IMR-90 (cell line): ENCODE measurements at regions not wholly inside any gene's neighbourhood (a gene's known extent, or its start where the extent isn't known, plus 50 kb on each side); places are given as distances from the start of the nearest gene placed in this dataset.

Source experiments
- BHLHE40 ChIP-seq: fragments of 150-350 bp; IDR thresholded peaks from 2 replicates; pipeline ENCODE4 v1.6.1; 2016; ENCODE audit warnings: mild to moderate bottlenecking, low read depth, low read length
- CEBPB ChIP-seq: IDR thresholded peaks from 2 replicates; pipeline ENCODE4 v1.6.1; 2012; ENCODE audit warnings: low read depth, low read length, improper control_type of control experiment
- CHD1 ChIP-seq: IDR thresholded peaks from 2 replicates; pipeline ENCODE4 v1.6.1; 2012; ENCODE audit warnings: low read depth, low read length, improper control_type of control experiment
- CTCF ChIP-seq: conservative IDR thresholded peaks from 2 replicates; pipeline ENCODE4 v1.5.1; 2012; ENCODE audit warnings: mild to moderate bottlenecking, low read depth, low read length, improper control_type of control experiment
- ELK1 ChIP-seq: fragments of 150-350 bp; IDR thresholded peaks from 2 replicates; pipeline ENCODE4 v1.6.1; 2016; ENCODE audit warnings: low read depth, mild to moderate bottlenecking, low read length, moderate library complexity, borderline replicate concordance
- FOS ChIP-seq: fragments of 150-350 bp; IDR thresholded peaks from 2 replicates; pipeline ENCODE4 v1.6.1; 2016; ENCODE audit warnings: low read depth, low read length
- MAFK ChIP-seq: IDR thresholded peaks from 2 replicates; pipeline ENCODE4 v1.6.1; 2012; ENCODE audit warnings: low read depth, low read length, improper control_type of control experiment
- MXI1 ChIP-seq: IDR thresholded peaks from 2 replicates; pipeline ENCODE4 v1.6.1; 2012; ENCODE audit warnings: low read depth, mild to moderate bottlenecking, low read length, moderate library complexity, borderline replicate concordance
- POLR2A ChIP-seq: IDR thresholded peaks from 2 replicates; pipeline ENCODE4 v1.6.1; 2012; ENCODE audit warnings: mild to moderate bottlenecking, low read depth, low read length
- RAD21 ChIP-seq: IDR thresholded peaks from 2 replicates; pipeline ENCODE4 v1.6.1; 2012; ENCODE audit warnings: low read length, improper control_type of control experiment
- RCOR1 ChIP-seq: IDR thresholded peaks from 2 replicates; pipeline ENCODE4 v1.6.1; 2012; ENCODE audit warnings: mild to moderate bottlenecking, low read length, improper control_type of control experiment; ENCODE audit not compliant: insufficient replicate concordance
- RFX5 ChIP-seq: IDR thresholded peaks from 2 replicates; pipeline ENCODE4 v1.8.0; 2012; ENCODE audit warnings: low read depth, mild to moderate bottlenecking, low read length, moderate library complexity
- SMC3 ChIP-seq: fragments of 150-350 bp; IDR thresholded peaks from 2 replicates; pipeline ENCODE4 v1.6.1; 2016; ENCODE audit warnings: low read depth, mild to moderate bottlenecking, antibody characterized with exemption, low read length, moderate library complexity
- TF ChIP-seq, protein P1 (sequence below): fragments of 150-350 bp; IDR thresholded peaks from 2 replicates; pipeline ENCODE4 v1.6.1; 2017; ENCODE audit warnings: mild to moderate bottlenecking, antibody characterized with exemption, low read length, low read depth

GRCh38 chr1:194288238-194288637, 1101.8 kb upstream of the B3GALT2 start:
- no peak for TF ChIP-seq ELK1
- TF ChIP-seq CTCF = no peak
- TF ChIP-seq POLR2A = no peak
- TF ChIP-seq CEBPB = no peak
- no peak for TF ChIP-seq MXI1
- no peak for TF ChIP-seq RAD21
- no peak for TF ChIP-seq RFX5
- TF ChIP-seq CHD1 = no peak
- no peak for TF ChIP-seq MAFK
- TF ChIP-seq RCOR1 = no peak
- no peak for TF ChIP-seq FOS
- TF ChIP-seq SMC3 = no peak
- TF ChIP-seq, protein P1, sequence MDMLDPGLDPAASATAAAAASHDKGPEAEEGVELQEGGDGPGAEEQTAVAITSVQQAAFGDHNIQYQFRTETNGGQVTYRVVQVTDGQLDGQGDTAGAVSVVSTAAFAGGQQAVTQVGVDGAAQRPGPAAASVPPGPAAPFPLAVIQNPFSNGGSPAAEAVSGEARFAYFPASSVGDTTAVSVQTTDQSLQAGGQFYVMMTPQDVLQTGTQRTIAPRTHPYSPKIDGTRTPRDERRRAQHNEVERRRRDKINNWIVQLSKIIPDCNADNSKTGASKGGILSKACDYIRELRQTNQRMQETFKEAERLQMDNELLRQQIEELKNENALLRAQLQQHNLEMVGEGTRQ = no peak
- no peak for TF ChIP-seq BHLHE40
